GM23248 (cell line): ENCODE measurements at regions not wholly inside any gene's neighbourhood (a gene's known extent, or its start where the extent isn't known, plus 50 kb on each side); places are given as distances from the start of the nearest gene placed in this dataset.

Experiments
- DNase-seq: peaks from one replicate; pipeline ENCODE4 v3.0.0-alpha.2; 2015
- H2AFZ ChIP-seq: fragments of 200-600 bp; sonication (generic); 2 replicates; pipeline ENCODE4 v1.6.1; 2016; ENCODE audit warnings: antibody characterized with exemption
- H3F3A ChIP-seq: fragments of 200-600 bp; sonication (generic); 2 replicates; pipeline ENCODE4 v1.6.1; 2016; ENCODE audit warnings: mild to moderate bottlenecking, antibody characterized with exemption, mixed run types; ENCODE audit not compliant: insufficient read depth
- H3K27ac ChIP-seq: fragments of 200-600 bp; sonication (generic); 2 replicates; pipeline ENCODE4 v1.5.1; 2016; ENCODE audit warnings: mild to moderate bottlenecking
- H3K27me3 ChIP-seq: fragments of 200-600 bp; sonication (generic); replicated peaks from 2 replicates; pipeline ENCODE4 v1.6.1; 2016; ENCODE audit warnings: mild to moderate bottlenecking; ENCODE audit not compliant: insufficient read depth
- H3K36me3 ChIP-seq: fragments of 200-600 bp; sonication (generic); 2 replicates; pipeline ENCODE4 v1.6.1; 2016; ENCODE audit warnings: low read depth, mild to moderate bottlenecking
- H3K4me1 ChIP-seq: fragments of 200-600 bp; sonication (generic); 2 replicates; pipeline ENCODE4 v1.6.1; 2016; ENCODE audit warnings: mild to moderate bottlenecking; ENCODE audit not compliant: insufficient read depth
- H3K4me2 ChIP-seq: fragments of 200-600 bp; sonication (generic); one replicate; pipeline ENCODE4 v1.6.1; 2016; ENCODE audit warnings: mild to moderate bottlenecking; ENCODE audit not compliant: unreplicated experiment
- H3K4me3 ChIP-seq: fragments of 200-600 bp; sonication (generic); 2 replicates; pipeline ENCODE4 v1.5.1; 2016; ENCODE audit warnings: mild to moderate bottlenecking
- H3K79me2 ChIP-seq: fragments of 200-600 bp; sonication (generic); 2 replicates; pipeline ENCODE4 v1.6.1; 2016; ENCODE audit warnings: mild to moderate bottlenecking; ENCODE audit not compliant: insufficient read depth
- H3K9ac ChIP-seq: fragments of 200-600 bp; sonication (generic); 2 replicates; pipeline ENCODE4 v1.6.1; 2016; ENCODE audit warnings: mild to moderate bottlenecking
- H3K9me2 ChIP-seq: fragments of 200-600 bp; sonication (generic); 2 replicates; pipeline ENCODE4 v1.6.1; 2016; ENCODE audit warnings: mixed run types, mild to moderate bottlenecking, moderate library complexity; ENCODE audit not compliant: insufficient read depth
- H3K9me3 ChIP-seq: fragments of 200-600 bp; sonication (generic); one replicate; pipeline ENCODE4 v1.6.1; 2017; ENCODE audit warnings: low read depth
- H4K20me1 ChIP-seq: fragments of 200-600 bp; sonication (generic); 2 replicates; pipeline ENCODE4 v1.6.0; 2016; ENCODE audit not compliant: insufficient read depth
- EZH2 ChIP-seq: fragments of 200-600 bp; sonication (generic); IDR thresholded peaks from 2 replicates; pipeline ENCODE4 v1.6.1; 2018; ENCODE audit warnings: antibody characterized with exemption, mild to moderate bottlenecking; ENCODE audit not compliant: insufficient read depth, poor library complexity, severe bottlenecking
- EZH2phosphoT487 ChIP-seq: fragments of 200-600 bp; sonication (generic); IDR thresholded peaks from 2 replicates; pipeline ENCODE4 v1.6.1; 2018; ENCODE audit warnings: antibody characterized with exemption, moderate library complexity, mild to moderate bottlenecking, low read depth; ENCODE audit not compliant: insufficient read depth
- WGBS, 2 experiments: methylation state at CpG; one replicate each; pipeline ENCODE4 v1.1.6; 2015 to 2017; ENCODE audit warnings: low lambda C conversion rate in 2 of 2, low coverage in 1 of 2; ENCODE audit errors: missing lambda C conversion rate in 2 of 2; 5-methylcytosine and 5-hydroxymethylcytosine counted together
- in situ Hi-C: fragments of 300-500 bp; cut with MboI; formaldehyde crosslinking; loops from 2 replicates; pipeline ENCODE4 v1.15.0; 2020

DNA sequence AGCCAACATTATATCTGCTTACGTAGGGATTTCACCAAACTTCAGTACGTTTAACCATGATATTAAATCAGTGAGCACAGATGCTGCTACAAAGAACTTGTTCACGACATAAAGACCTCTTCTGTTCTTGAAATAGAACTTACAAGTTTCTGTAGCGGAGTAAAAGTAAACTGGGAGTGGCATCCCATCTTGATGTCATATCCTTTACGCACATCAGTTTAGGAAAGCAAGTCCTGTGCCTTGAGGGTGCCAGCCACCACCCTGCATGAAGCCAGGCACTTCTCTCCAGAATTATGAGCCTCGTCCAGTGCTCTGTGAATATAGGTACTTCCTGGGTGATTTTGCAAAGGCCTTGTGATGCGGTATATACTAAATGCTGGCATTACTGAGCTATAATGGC, 122.6 kb downstream of the BTBD3 start:
- H3K27me3 ChIP-seq = no peaks in the 10 kb centered on the region
- H3F3A ChIP-seq = no peaks in the 10 kb centered on the region
- no peak overlapping the region for H3K4me3 ChIP-seq
- in situ Hi-C loops = no loop called here
- no peaks in the 10 kb centered on the region for H3K9me2 ChIP-seq
- H3K36me3 ChIP-seq = no peaks in the 10 kb centered on the region
- H4K20me1 ChIP-seq = no peaks in the 10 kb centered on the region
- no peak overlapping the region for H3K9ac ChIP-seq
- no peaks in the 10 kb centered on the region for H3K4me1 ChIP-seq
- no peak for TF ChIP-seq EZH2
- TF ChIP-seq EZH2phosphoT487 = no peak
- no peak overlapping the region for H3K4me2 ChIP-seq
- WGBS, 2 experiments = 50 to 54% methylated on average over 7 of the region's 7 CpGs
- no peak for DNase-seq
- H2AFZ ChIP-seq = no peak overlapping the region
- no peaks in the 10 kb centered on the region for H3K79me2 ChIP-seq
- H3K9me3 ChIP-seq = no peaks in the 10 kb centered on the region
- H3K27ac ChIP-seq = no peak overlapping the region

DNA sequence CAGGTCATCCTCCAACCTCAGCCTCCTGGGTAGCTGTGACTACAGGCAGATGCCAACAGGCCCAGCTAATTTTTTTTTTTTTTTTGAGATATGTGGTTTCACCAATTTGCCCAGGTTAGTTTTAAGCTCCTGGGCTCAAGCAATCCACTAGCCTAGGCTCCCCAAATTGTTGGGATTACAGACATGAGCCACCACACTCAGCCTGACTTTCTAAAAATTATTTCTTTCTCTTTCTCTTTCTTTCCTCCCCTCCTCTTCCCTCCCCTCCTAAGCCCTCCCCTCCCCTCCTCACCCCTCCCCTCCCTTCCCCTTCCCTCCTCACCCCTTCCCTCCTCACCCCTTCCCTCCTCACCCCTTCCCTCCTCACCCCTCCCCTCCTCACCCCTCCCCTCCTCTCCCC, 127.3 kb downstream of the BTBD3 start:
- H3K4me2 ChIP-seq = no peak overlapping the region
- no peaks in the 10 kb centered on the region for H3K4me1 ChIP-seq
- H4K20me1 ChIP-seq = no peaks in the 10 kb centered on the region
- H3K9me3 ChIP-seq = no peaks in the 10 kb centered on the region
- TF ChIP-seq EZH2 (no peak), EZH2phosphoT487 (no peak)
- H3K27me3 ChIP-seq = no peaks in the 10 kb centered on the region
- no peak overlapping the region for H2AFZ ChIP-seq
- in situ Hi-C loops = no loop called here
- no peaks in the 10 kb centered on the region for H3K79me2 ChIP-seq
- DNase-seq = no peak
- H3K27ac ChIP-seq = no peak overlapping the region
- H3F3A ChIP-seq = no peaks in the 10 kb centered on the region
- no peak overlapping the region for H3K9ac ChIP-seq
- no peak overlapping the region for H3K4me3 ChIP-seq
- H3K9me2 ChIP-seq = no peaks in the 10 kb centered on the region
- no peaks in the 10 kb centered on the region for H3K36me3 ChIP-seq

DNA sequence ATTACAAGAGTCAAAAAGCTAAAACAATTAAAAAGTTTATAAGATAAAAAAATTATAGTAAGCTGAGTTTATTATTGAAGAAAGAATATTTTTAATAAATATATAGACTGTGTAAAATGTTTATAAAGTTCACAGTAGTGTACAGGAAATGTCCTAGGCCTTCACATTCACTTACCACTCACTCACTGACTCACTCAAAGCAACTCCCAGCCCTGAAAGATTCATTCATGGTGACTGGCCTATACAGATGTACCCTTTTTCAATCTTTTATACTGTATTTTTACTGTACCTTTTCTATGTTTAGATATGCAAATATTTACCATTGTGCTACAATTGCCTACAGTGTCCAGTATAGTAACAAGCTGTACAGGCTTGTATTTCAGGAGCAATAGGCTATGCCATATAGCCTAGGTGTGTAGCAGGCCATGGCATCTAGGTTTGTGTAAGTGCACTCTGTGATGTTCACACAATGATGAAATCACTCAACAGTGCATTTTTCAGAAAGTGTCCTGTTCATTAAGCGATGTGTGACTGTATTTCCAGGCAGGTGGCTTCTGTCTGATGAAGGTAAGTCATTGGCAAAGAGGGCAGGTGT, 130.2 kb downstream of the BTBD3 start:
- H3K9me3 ChIP-seq = no peaks in the 10 kb centered on the region
- no peak overlapping the region for H3K4me2 ChIP-seq
- in situ Hi-C loops = no loop called here
- no peak overlapping the region for H2AFZ ChIP-seq
- no peaks in the 10 kb centered on the region for H4K20me1 ChIP-seq
- no peak overlapping the region for H3K27ac ChIP-seq
- H3K4me1 ChIP-seq = no peaks in the 10 kb centered on the region
- H3K79me2 ChIP-seq = no peaks in the 10 kb centered on the region
- DNase-seq = peak; percentile 42
- no peaks in the 10 kb centered on the region for H3F3A ChIP-seq
- H3K36me3 ChIP-seq = no peaks in the 10 kb centered on the region
- 45 to 57% methylated on average over 1 of the region's 1 CpG for WGBS, 2 experiments
- TF ChIP-seq EZH2 (no peak), EZH2phosphoT487 (no peak)
- H3K9me2 ChIP-seq = no peaks in the 10 kb centered on the region
- no peak overlapping the region for H3K9ac ChIP-seq
- H3K27me3 ChIP-seq = no peaks in the 10 kb centered on the region
- no peak overlapping the region for H3K4me3 ChIP-seq

DNA sequence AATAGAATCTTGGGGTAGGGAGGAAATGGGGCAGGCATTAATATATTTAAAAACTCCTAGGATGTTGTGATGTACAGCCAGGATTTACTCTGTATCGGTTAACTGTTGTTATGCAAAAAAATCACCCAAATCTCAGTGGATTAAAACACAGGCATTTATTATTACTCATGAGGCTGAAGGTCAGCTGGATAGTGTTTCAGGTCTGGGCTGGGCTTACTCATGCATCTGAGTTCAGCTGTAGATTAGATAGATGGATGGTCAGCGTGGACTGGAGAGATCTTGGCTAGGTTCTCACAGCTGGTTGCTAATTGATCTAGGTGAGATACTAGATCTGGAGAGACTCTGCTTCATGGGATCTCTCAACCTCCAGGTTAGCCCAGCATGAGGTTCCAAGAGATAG, 131.4 kb downstream of the BTBD3 start:
- Histone ChIP-seq H3K9me2 (no peaks in the 10 kb centered on the region), H3K27ac (no peak overlapping the region), H3K4me3 (no peak overlapping the region), H3F3A (no peaks in the 10 kb centered on the region), H3K79me2 (no peaks in the 10 kb centered on the region), H3K9ac (no peak overlapping the region), H3K4me2 (no peak overlapping the region), H2AFZ (no peak overlapping the region), H3K27me3 (no peaks in the 10 kb centered on the region), H4K20me1 (no peaks in the 10 kb centered on the region), H3K36me3 (no peaks in the 10 kb centered on the region), H3K9me3 (no peaks in the 10 kb centered on the region), H3K4me1 (no peaks in the 10 kb centered on the region)
- peak; percentile 12 for DNase-seq
- TF ChIP-seq EZH2 (no peak), EZH2phosphoT487 (no peak)
- in situ Hi-C loops = no loop called here
- 30 to 32% methylated on average over 2 of the region's 2 CpGs for WGBS, 2 experiments
